Inflammatory macrophage treated with lipopolysaccharide for 1 hour (primary cell): ENCODE measurements at regions not wholly inside any gene's neighbourhood (a gene's known extent, or its start where the extent isn't known, plus 50 kb on each side); places are given as distances from the start of the nearest gene placed in this dataset.

ENCODE experiments used
- DNase-seq, 2 donors: peaks; one replicate each; pipeline ENCODE4 v3.0.0-alpha.2; 2020 to 2022

DNA sequence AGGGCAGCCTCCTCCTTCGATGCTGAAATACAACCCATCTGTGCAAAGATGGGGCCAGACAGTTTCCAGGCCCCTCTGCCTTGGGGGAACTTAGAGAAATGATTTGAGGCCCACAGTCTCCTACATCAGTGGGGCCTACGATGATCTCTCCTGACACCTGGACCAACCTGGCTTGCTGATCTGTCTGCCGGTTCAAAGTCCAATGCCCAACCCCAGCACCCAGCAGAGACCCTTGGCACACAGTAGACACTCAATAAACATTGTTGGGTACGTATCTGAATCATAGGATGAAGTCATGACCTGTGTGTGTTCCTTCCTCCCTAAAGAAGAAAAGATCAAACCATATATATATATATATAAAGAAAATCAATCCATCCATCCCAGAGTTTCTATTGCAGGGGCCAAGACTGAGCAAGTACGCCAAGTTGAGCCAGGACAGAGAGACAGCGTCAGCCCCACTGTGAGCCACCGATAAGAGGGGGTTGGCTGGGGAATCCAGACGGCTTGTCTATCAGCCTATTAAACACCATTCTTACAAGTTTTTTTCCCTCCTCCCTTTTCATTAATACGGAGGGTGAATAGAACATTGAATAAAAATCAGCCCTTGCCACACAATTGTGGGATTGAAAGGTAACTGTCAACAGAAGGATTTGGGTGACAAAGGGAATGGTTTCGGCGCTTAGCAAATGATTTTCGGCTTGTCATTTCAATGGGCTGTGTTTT is 244.1 kb downstream of the MN1 start:
- DNase-seq = no peak

DNA sequence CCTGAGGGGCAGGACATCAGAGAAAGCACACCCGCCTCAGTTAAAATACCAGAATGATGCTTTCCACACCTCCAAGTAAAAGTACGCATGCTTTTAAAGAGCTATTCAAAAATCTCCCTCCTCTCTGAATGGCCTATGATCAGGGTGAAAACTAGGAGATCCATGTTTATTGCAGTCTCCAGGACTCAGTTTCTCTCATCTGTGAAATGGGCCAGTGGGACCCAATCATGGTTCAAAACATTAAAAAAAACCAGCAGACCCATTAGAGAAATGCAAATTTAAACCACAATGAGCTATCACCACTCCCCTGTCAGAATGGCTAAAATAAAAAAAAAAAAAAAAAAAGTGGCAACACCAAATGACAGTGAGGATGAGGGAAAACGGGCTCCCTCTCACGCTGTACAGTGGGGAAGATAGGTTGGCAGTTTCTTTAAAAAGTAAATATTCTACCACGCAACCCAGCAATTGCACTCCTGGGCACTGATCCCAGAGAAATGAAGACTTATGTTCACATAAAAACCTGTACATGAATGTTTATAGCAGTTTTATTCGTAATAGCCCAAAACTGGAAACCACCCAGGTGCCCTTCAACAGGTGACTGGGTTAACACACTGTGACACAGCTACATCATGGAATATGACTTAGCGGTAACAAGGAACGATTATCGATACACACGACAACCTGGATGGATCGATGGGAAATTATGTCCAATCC is 242.7 kb downstream of the MN1 start:
- DNase-seq = no peak

DNA sequence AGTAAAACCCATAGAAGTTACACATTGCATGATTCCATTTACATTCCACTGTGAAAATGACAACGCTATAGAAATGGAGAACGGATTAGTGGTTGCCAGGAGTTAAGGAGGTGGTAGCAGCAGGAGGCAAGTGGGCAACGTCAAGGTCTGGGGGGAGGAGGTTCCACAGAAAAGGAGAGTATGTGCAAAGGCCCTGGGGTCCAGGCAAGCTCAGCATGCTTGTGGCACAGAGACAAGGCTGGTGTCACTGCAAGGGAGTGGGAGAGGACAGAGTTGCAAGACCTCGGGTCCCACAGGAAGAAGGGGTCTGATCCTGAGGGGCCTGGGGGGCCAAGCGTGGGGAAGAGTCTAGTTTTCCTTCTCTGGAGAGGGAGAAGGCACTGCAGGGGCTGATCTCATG is 240.8 kb downstream of the MN1 start:
- DNase-seq = no peak

DNA sequence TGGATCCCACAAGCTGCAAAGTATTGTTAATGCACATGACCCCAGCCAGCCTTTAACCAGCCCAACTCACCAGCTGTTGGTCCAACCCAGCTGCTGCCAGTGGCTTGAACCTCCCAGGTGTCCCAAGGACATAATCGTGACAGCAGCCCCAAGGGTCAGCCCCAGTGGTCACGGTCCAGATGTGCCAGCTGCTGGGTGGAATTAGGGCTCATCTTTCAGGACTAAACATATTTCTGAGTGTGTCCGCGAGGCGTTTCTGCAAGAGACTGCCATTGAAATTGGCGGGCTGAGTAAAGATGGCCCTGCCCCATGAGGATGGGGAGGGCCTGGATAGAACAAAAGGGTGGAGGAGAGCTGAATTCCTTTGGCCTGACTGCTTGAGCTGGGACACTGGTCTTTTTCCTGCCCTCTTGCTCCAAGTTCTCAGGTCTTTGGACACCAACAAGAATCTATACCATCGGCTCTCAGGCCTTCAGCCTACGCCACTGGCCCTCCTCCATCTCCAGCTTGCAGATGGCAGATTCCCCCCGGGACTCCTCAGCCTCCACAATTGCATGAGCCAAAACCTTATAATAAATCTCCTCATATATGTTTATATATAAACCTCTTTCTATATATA is 240.2 kb downstream of the MN1 start:
- no peak for DNase-seq

DNA sequence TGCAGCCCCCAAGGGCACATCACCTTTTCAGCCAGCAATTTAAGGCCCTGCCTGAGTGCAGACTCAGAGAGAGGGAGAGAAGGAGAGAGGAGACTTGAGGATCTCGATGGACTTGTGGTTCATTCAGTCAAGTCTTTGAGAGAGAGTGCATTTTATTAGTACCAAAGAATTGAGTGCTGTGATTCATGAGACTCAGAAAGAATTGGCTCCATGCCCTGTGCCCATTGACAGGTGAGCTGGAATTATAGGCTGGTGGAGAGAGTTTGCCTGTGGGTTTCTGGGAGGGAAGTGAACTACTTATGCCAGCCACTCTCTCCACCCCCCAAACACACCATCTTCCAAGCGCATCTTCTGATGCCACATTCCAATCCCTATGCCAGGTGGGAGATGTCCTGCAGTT is 236.8 kb downstream of the MN1 start:
- no peak for DNase-seq

DNA sequence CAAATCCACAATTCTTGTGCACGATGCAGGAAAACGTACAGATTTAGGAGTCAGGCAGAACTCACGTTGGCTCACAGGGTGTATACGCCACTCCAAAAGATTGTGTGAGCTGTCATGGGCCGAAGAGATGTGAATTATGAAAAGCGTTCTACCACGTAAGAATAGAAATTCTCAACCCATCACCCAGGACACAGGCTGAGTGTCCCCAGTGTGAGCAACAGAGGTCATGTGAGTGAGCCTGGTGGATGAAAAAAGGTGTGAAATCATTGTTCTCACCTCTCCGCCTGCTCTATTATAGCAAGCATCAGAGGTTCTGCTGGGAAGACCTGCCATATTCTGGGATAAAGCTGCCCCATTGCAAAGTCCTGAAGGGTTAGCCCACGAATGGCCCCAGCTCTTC is 235.0 kb downstream of the MN1 start:
- DNase-seq = no peak

DNA sequence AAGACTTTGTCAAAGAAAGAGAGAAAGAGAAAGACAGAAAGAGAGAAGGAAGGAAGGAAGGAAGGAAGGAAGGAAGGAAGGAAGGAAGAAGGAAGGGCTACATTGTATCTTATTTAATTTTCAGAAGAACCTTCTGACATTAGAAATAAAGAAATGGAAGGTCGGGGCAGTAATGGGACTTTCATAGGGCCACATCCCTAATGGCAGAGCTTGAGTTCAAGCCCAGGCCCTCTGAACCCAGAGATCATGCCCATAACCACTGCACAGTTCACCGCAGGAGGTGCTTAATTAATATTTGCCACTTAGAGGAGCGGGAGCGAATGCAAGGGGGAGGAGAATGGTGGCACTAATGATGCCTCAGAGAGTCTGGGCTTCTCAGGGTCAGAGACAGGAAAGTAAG is 233.3 kb downstream of the MN1 start:
- no peak for DNase-seq

DNA sequence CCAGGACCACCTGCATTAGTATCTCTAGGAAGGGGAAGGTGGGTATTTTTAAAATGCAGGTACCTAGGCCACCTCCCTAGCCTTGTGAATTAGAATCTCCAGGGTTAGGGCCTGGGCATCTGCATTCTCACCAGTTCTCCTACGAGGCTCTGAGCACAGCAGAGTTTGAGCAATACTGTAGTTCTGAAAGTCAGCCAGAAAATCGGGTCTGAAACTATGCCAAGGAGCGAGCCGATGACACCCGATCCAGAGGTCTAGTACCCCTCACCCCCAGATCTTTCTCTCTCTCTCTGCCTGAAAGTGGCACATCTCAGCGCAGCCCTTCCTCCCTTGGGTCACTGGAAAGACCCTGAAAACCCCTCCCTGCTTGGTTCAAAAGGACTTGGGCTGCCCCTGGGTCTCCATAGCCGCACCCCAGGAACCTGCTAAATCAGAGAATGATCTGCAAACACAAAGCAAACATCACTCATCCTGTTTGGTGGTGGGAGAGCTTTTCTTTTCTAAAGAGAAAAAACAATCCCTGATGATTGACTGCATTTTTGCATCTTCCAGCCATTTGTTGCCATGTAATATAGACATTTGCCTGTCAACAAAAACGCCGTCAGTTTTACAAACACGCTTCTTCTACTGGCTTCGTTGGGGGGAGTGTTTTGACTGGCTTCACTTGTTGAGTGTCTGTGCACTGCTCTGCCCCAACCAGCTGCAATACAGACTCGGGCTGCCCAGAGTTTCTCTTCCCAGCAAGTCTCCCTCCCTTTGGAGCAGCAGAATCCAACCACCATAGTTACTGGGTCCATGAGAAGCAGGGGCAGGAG is 229.9 kb downstream of the MN1 start:
- DNase-seq = no peak

DNA sequence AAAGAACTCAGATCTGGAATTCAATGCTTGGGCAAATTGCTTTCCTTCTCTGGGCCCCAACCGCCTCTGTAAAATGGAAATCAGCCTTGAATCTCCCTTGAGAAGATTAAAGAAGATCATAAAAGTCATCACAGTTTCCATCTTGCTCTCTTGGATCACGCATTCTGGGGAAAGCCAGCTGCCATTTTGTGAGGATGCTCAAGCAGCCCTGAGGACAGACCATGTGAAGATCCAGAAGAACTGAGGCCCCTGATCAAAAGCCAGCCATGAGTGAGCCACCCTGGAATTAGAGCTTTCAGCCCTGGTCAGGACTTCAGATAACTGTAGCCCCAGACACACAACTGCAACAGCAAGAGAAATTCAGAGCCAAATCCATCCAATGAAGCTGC is 229.3 kb downstream of the MN1 start:
- no peak for DNase-seq

DNA sequence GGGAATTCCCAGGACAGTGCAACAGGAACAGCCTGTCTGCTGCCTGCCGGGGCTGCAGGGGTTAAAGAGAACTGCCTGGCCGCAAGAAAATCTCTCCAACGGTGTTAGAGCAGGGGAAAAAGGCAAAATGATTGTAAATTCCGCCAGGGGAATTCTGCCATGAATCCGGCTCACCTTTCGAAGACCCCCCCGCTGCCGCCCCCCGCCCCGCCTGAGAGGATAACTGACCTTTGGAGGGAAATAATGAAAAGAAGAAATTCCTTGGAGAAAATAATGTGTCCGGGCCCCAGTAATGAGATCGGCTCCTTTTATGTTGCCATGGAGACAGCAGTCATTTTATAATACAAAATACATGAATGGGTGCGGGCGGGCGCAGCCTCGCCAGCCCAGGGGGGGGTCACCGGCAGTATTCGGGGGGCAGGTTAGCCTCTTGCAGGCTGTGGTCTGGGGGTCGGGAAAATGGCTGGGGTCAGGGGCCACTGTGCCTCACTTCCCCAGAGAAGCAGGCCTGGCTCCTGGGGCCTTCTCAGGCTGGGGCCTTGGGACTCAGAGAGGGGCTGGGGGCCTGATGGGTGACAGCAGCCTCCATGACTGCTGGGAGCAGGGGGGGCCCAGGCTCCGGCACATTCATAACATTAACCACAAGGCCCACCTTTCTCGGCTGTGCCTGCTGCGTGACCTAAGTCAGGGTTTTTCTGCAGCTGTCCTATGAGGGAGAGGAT is 228.1 kb downstream of the MN1 start:
- no peak for DNase-seq

DNA sequence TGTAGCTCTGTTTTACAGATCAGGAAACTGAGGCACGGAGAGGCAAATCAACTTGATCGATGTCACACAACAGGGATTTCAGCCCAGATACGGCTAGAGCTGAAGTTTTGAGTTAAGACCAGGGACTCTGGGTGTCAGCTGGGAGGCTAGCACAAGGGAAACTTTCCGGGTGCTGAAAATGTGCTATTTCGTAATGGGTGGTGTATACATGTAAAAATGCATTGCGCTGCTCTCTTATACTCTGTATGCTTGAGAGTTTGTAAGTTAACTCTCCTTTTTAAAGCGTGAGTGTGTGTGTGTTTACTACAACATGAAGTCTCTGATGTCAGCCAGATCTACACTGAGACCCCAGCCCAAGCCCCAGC is 227.6 kb downstream of the MN1 start:
- DNase-seq = no peak

DNA sequence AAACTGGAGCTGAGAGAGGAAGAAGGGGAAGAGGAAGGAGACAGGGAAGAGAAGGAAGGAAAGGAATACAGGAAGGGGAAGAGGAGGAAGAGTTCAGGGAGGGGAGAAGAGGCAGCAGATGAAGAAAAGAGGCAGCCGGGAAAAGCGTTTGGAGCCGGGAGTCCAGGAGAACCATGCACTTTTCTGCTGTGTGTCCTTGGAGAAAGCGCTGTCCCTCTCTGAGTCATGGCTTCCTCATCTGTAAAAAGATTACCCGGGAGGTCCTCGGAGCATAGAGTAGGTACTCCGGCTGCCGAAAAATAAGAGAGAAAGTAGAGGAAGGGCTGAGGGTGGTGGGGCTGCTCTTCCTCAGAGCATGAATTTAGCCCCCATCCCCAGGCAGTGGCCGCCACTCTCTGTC is 226.9 kb downstream of the MN1 start:
- DNase-seq = no peak

DNA sequence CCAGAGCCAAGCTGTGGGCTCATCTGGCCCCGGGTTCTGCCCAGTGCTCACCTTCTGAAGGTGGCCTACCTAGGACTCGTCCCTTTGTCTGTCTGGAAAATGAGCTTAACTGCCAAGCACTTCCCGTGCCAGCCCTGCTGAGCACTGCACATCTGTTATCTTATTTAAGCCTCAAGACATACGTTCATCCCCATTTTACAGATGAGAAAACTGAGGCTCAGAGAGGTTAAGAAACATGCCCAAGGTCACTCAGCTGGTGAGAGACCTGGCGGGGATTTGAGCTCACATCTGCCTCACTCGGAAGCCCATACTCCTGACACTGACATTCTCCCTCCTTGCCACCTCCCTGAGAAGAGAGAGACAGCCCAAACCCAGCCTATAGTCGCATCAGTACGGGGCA is 226.2 kb downstream of the MN1 start:
- DNase-seq = no peak

DNA sequence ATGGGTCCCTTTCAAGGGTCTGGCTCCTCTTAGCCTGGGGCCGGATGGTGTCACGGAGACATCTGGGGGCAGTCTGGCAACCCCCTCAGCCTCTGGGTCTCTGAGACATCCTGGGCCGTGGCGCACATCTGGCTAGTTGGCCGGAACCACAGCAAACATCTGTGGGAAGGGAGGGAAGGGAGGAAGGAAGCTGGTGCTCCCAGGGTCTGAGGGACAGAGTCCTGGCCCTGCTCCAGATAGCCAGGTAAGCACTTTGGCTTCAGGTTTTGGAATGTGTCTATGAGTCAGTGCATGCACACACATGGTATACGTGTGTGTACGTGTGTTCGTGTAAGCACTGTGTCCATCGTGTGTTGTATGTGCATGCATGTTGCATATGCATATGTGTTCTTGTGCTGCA is 225.1 kb downstream of the MN1 start:
- DNase-seq = no peak

DNA sequence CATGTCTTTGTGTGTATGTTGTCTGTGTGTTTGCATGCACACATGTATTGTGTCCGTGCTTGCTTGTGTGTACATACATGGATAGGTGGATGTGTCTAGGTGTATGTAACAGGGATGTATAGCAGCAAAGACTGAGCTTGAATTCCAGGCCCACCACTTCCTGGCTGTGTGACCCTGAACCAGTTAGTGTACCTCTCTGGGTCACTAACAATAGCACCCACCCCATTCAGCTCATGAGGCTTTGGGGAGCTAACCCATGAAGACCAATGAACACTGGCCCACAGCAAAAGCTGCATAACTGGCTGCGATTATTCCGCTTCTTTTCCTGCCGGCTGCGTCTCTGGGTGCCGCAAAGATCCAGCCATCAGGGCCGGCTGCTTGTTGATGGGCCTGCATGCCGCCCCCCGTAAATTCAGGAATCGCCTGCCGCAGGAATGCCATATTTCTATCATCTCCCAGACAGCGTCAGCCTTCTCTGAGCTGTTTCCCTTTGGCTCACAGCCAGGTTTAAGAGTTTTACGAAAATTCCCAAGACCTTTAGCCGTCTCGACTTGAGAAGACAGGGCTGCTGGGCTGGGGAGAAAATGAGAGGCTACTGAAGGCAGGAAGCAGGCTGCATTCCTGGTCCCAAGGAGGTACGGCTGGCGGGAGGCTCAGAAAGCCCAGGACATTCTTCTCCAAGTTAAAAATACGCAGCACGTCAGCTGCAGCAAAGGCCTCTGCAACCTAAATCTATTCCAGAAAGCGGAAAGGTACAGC is 224.6 kb downstream of the MN1 start:
- no peak for DNase-seq

DNA sequence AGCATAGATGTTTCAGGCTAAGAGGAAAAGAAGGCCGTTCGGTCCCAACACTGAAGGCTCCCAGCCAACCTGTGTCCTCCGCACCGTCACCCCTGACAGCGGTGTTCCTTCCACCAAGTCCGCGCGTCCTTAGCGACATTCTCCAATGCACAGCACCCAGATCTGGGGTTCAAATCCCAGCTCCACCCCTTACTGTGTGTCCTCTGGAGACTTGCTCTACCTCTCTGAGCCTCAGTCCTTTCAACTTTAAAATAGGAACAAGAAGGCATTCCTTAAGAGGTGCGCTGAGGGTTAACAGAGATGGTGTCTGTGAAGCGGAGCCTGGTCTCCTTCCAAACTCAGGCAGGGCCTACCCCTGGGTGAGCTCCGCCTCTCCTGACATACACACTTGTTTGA is 224.0 kb downstream of the MN1 start:
- no peak for DNase-seq

DNA sequence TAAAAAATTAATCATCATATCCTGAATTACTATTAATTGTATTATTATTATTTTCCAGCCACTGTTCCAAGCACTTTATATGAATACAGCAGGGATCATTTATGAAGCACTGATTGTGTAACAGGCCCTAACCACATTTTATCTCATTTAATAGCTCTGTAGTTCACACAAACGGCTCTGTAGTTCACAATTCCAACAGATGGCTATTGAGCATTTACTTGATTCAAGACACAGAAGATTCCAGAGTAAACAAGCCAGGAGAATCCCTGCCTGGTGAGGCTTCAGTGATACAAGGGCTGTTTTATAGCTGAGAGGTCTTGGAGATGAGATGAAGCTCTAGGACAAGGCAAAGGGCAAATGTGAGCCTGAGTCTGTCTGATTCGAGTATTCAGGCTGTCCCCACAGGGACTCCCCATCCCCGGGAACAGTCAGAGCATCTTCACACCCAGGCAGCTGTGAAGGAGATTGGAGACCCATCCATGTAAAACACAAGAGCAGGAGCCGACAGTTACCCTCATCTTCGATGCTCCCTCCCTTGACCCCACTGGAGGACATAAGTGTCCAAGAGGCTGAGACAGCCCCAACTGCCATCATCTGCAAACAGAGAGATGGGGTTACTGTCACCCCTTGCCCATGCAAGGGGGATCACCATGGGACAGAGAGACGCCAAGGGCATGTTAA is 222.5 kb downstream of the MN1 start:
- DNase-seq = no peak

DNA sequence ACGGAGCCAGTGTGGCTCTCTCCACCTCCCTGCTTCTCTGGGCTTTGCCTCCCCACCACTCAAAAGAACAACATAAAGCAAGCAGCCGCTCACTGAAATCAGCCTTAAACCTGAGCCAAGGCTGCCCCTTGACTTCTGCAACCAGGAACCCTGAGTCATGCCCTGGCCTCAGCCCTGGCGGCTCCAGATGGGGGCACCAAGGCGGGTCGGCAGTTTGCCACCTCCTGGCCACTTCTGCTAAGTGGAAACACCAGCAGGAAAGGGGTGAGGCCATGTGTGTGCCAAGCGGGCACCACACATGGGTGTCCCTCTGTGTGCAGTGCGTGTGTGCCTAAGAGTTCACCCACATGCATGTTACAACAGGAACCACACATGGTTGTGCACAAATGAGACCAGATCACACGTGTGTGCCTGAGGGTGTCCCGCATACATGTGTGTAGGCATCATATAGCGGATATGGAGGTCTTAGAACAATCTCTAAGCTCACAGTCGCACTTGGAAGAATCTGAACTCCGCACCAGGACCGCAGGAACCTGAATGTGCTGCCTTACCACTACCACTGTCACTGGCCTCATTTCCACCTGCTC is 221.2 kb downstream of the MN1 start:
- no peak for DNase-seq

DNA sequence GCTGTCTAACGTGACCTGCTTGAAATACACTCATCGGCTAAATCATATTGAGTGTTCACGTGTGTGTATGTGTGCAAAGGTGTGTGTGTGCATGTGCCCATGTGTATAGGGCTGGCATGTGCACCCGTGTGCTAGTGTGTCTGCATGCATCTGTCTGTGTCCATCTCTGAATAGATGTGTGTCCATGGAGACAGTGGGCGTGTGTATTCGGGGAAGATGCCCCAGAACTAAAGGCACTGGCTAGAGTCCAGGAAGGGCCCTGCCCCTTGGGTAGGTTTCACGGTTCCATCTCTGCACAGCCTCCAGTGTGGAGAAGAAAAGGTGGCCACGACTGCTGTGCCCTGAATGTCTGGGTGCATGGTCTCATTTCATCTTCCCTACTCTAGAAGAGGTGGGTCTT is 220.3 kb downstream of the MN1 start:
- DNase-seq = no peak

DNA sequence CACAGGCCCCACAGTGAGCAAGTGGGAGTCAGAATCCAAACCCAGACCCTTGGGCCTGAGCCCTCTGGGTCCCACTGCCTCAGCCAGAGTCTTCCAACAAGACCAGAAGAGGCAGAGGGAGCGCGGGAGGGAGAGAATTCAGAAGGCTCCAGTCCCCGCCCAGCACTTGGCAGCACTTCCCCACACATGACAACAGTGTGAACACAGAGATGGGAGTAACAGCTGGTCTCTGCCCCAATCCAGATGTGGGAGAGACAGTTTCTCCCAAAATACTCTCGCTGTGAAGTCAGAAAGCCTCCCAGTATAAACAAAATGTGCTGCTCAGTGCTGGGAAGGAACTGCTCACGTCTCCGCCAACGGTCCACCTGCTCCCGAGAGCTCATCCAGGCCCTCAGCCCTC is 219.9 kb downstream of the MN1 start:
- no peak for DNase-seq

DNA sequence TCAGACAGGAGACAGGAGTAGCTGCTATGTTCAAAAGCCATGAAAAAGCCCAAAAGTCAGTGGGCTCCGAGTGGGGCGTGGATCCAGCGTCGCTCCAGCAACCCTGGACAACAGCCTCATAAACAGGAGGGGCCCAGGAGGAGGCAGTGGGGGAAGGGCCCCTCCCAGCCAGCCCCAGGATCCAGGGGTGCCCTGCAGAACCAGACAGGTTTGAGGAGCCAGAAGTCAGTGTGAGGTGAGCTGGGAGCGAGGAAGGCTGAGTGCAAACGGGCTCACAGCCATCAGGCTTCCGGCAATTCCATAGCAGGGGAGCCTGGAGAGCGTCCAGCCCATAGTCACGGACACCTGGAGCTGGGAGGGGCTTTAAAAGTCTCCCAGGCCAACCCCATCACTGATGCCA is 217.7 kb downstream of the MN1 start:
- DNase-seq = no peak
